SK-N-SH treated with all-trans-retinoic acid at 6 μM for 48 hours (cell line): ENCODE measurements at regions not wholly inside any gene's neighbourhood (a gene's known extent, or its start where the extent isn't known, plus 50 kb on each side); places are given as distances from the start of the nearest gene placed in this dataset.

Experiments used
- ATAC-seq: fragments of 200-7000 bp; cut with Tn5 transposase; 3 replicates; pipeline ENCODE4 v1.9.1; 2020; ENCODE audit warnings: mild to moderate bottlenecking, moderate library complexity
- ARNTL ChIP-seq: fragments of 450-650 bp; formaldehyde crosslinking; IDR thresholded peaks from 2 replicates; pipeline ENCODE4 v1.5.0; 2020; ENCODE audit warnings: low read depth, mild to moderate bottlenecking, moderate library complexity, borderline replicate concordance
- CSDC2 ChIP-seq: fragments of 250-450 bp; sonication (Bioruptor Pico); IDR thresholded peaks from 2 replicates; pipeline ENCODE4 v1.5.0; 2020; ENCODE audit warnings: mild to moderate bottlenecking, moderate library complexity
- CSRNP3 ChIP-seq: fragments of 250-450 bp; sonication (Bioruptor Pico); IDR thresholded peaks from 2 replicates; pipeline ENCODE4 v1.5.1; 2021; ENCODE audit warnings: mild to moderate bottlenecking, moderate library complexity
- GLIS3 ChIP-seq: fragments of 250-450 bp; sonication (Bioruptor Pico); IDR thresholded peaks from 2 replicates; pipeline ENCODE4 v1.5.0; 2020; ENCODE audit warnings: mild to moderate bottlenecking, moderate library complexity
- ISL1 ChIP-seq: fragments of 250-450 bp; sonication (Bioruptor Pico); IDR thresholded peaks from 2 replicates; pipeline ENCODE4 v2.1.2; 2022; ENCODE audit warnings: mild to moderate bottlenecking, moderate library complexity
- OSR1 ChIP-seq: fragments of 250-450 bp; sonication (Bioruptor Pico); IDR thresholded peaks from 2 replicates; pipeline ENCODE4 v1.8.0; 2022; ENCODE audit warnings: moderate library complexity, mild to moderate bottlenecking, inconsistent platforms
- PATZ1 ChIP-seq: fragments of 250-450 bp; sonication (Bioruptor Pico); IDR thresholded peaks from 2 replicates; pipeline ENCODE4 v1.8.0; 2020; ENCODE audit warnings: mild to moderate bottlenecking, moderate library complexity, borderline replicate concordance
- TCF4 ChIP-seq: fragments of 250-450 bp; sonication (Bioruptor Pico); IDR thresholded peaks from 2 replicates; pipeline ENCODE4 v1.8.0; 2021; ENCODE audit warnings: mild to moderate bottlenecking, moderate library complexity, borderline replicate concordance
- TOX ChIP-seq: fragments of 250-450 bp; sonication (Bioruptor Pico); IDR thresholded peaks from 2 replicates; pipeline ENCODE4 v1.8.0; 2021; ENCODE audit warnings: mild to moderate bottlenecking, moderate library complexity, borderline replicate concordance
- ZC3H10 ChIP-seq: fragments of 250-450 bp; sonication (Bioruptor Pico); IDR thresholded peaks from 2 replicates; pipeline ENCODE4 v1.5.1; 2021; ENCODE audit warnings: mild to moderate bottlenecking, moderate library complexity
- ZFP3 ChIP-seq: fragments of 250-450 bp; sonication (Bioruptor Pico); IDR thresholded peaks from 2 replicates; pipeline ENCODE4 v1.5.0; 2020; ENCODE audit warnings: mild to moderate bottlenecking, moderate library complexity
- ZNF70 ChIP-seq: fragments of 450-650 bp; formaldehyde crosslinking; IDR thresholded peaks from 2 replicates; pipeline ENCODE4 v1.5.0; 2020; ENCODE audit warnings: mild to moderate bottlenecking, moderate library complexity
- ZNF8 ChIP-seq: fragments of 450-650 bp; formaldehyde crosslinking; IDR thresholded peaks from 2 replicates; pipeline ENCODE4 v1.5.0; 2020; ENCODE audit warnings: mild to moderate bottlenecking, moderate library complexity
- TF ChIP-seq, protein P1 (sequence below): fragments of 250-450 bp; sonication (Bioruptor Pico); IDR thresholded peaks from 2 replicates; pipeline ENCODE4 v1.8.0; 2021; ENCODE audit warnings: low read depth, mild to moderate bottlenecking, moderate library complexity, borderline replicate concordance
- TF ChIP-seq, protein P2 (sequence below): fragments of 250-450 bp; sonication (Bioruptor Pico); IDR thresholded peaks from 2 replicates; pipeline ENCODE4 v1.5.1; 2020; ENCODE audit warnings: low read depth, mild to moderate bottlenecking, moderate library complexity

DNA sequence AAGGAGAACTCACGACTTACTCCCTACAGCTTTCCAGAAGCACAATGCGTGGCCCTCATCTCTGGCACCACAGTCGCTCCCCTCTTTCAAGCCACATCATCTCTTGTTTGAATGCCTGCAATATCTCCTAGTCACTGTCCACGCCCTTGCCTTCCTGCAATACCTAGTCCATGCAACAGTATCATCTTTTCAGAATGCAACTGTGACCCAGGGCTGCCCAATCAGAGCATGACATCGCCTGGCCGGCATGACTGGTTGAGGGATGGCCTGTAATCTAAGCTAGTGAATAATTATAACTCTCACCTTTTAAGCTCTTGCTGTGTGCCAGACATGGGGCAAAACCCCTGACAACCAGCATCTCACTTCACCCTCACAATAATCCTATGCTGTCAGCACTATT is 52.5 kb upstream of the CPEB4 start:
- ATAC-seq = no peak
- TF ChIP-seq ARNTL (CRISPR knock-in tag) (no peak), ZNF70 (CRISPR knock-in tag) (no peak)
- TF ChIP-seq, protein P1, sequence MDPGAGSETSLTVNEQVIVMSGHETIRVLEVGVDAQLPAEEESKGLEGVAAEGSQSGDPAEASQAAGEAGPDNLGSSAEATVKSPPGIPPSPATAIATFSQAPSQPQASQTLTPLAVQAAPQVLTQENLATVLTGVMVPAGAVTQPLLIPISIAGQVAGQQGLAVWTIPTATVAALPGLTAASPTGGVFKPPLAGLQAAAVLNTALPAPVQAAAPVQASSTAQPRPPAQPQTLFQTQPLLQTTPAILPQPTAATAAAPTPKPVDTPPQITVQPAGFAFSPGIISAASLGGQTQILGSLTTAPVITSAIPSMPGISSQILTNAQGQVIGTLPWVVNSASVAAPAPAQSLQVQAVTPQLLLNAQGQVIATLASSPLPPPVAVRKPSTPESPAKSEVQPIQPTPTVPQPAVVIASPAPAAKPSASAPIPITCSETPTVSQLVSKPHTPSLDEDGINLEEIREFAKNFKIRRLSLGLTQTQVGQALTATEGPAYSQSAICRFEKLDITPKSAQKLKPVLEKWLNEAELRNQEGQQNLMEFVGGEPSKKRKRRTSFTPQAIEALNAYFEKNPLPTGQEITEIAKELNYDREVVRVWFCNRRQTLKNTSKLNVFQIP (CRISPR knock-in tag) = no peak

- no peak for ATAC-seq
- TF ChIP-seq CSRNP3 (CRISPR knock-in tag) (no peak), ISL1 (CRISPR knock-in tag) (no peak), TCF4 (CRISPR knock-in tag) (no peak), ZNF8 (CRISPR knock-in tag) (no peak), TOX (CRISPR knock-in tag) (no peak), GLIS3 (CRISPR knock-in tag) (no peak), ZFP3 (CRISPR knock-in tag) (no peak), OSR1 (no peak), PATZ1 (CRISPR knock-in tag) (no peak), ZC3H10 (CRISPR knock-in tag) (no peak), CSDC2 (CRISPR knock-in tag) (no peak)
- TF ChIP-seq, protein P1 (CRISPR knock-in tag) = no peak
- TF ChIP-seq, protein P2, sequence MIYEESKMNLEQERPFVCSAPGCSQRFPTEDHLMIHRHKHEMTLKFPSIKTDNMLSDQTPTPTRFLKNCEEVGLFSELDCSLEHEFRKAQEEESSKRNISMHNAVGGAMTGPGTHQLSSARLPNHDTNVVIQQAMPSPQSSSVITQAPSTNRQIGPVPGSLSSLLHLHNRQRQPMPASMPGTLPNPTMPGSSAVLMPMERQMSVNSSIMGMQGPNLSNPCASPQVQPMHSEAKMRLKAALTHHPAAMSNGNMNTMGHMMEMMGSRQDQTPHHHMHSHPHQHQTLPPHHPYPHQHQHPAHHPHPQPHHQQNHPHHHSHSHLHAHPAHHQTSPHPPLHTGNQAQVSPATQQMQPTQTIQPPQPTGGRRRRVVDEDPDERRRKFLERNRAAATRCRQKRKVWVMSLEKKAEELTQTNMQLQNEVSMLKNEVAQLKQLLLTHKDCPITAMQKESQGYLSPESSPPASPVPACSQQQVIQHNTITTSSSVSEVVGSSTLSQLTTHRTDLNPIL (CRISPR knock-in tag) = no peak
These were observed 50.5 kb upstream of the CPEB4 start for GRCh38 chr5:173837654-173838053.
